CMK (cell line): ENCODE measurements at regions not wholly inside any gene's neighbourhood (a gene's known extent, or its start where the extent isn't known, plus 50 kb on each side); places are given as distances from the start of the nearest gene placed in this dataset.

Experiments
- DNase-seq: peaks from one replicate; pipeline ENCODE4 v3.0.0-alpha.2; 2010; ENCODE audit warnings: low read depth

- DNase-seq: no peak
These were observed 647.7 kb upstream of the WWC1 start for GRCh38 chr5:167643631-167644280.

- DNase-seq: no peak
These were observed 646.8 kb upstream of the WWC1 start for GRCh38 chr5:167644619-167645018.

DNA sequence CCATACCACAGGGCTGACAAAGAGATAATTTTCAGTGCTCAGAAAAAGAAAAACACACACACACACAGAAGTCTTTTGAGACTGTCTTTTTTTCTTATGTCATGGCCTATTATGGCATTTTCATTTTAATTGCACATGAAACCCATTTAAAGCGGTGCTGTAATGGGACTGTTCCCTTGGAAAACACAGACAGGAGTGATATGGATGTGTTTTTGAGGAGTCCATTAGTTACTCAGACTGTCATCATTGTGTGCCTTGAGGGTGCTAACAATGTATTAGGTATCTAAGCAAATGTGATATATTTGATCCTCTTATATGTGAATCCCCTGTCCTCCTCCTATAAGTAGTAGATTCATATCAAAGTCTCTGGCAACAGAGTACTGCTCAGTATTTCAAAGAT is 642.0 kb upstream of the WWC1 start:
- no peak for DNase-seq

- DNase-seq: no peak
These were observed 638.8 kb upstream of the WWC1 start for GRCh38 chr5:167652690-167653089.

DNA sequence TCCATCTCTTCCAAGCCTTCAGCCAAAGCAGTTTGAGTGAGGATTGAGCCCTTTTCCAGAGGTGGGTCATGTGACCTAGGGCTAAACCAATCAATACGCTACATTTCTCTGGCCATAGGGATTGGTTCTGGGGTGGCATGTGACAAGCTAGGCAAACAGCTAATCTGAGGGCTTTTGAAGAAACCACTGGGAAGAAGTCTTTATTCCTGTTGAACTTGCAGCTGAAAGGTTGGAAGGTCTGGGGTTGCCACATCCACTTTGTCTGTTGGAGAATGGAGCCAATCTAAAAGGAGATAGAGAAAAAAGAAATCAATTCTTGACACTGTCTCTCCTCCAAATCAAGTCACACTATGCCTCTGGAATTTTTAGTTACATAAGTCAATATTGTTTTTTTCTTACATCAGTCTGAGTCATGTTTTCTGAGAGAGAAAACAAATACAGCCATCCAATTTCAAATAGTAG is 637.8 kb upstream of the WWC1 start:
- DNase-seq: no peak

DNA sequence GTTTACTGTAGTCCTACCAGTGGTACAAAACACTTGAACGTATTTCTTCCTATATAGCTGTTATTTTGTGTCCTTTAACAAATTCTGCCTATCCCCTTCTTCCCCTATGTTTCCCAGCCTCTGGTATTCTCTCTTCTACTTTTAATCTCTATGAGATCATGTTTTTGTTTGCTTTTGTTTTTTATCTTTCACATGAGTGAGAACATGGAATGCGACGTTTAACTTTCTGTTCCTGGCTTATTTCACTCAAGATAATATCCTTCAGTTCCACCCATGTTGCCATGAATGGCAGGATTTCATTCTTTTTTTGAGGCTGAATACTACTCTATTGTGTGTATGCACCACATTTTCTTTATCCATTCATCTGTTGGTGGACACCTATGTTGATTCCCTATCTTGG is 634.4 kb upstream of the WWC1 start:
- DNase-seq: no peak

DNA sequence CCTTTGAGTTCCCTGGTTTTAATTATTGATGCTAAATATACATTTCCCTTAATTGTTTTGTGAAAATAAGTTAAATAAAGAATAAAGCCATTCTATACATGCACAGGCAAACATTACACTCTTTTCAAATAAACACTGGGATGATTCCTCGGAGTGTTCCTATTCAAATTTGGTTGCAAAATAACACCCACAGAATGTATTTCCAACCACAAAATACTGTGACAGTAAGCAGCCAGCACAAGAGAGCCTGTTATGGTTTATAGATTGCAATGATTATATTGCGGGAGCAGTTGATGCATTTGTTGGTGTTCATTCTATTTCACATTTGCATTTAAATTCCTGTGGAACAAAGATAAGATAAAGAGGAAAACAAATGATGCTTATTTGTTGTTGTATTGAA is 632.6 kb upstream of the WWC1 start:
- DNase-seq: no peak

DNA sequence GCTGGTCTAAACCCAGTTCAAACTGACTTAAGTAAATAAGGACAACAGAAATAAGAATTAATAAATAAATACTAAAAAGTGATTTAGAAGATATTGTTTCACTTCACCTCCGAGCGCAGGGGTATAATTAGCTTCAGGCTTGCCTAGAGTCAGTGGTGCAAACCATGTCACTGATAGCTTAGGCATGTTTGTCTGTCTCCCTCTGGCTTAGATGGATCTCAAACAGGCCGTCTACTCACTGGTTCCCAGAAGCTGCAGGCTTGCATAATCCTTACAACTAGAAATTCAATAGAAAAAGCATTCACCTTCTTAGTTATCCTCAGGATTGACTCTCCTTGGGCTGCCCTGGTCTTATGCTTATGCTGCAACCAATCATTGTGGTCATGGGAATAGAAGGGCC is 629.8 kb upstream of the WWC1 start:
- no peak for DNase-seq

- no peak for DNase-seq
These were observed 627.1 kb upstream of the WWC1 start for GRCh38 chr5:167664222-167664804.

- DNase-seq: no peak
These were observed 625.5 kb upstream of the WWC1 start for GRCh38 chr5:167665841-167666375.

DNA sequence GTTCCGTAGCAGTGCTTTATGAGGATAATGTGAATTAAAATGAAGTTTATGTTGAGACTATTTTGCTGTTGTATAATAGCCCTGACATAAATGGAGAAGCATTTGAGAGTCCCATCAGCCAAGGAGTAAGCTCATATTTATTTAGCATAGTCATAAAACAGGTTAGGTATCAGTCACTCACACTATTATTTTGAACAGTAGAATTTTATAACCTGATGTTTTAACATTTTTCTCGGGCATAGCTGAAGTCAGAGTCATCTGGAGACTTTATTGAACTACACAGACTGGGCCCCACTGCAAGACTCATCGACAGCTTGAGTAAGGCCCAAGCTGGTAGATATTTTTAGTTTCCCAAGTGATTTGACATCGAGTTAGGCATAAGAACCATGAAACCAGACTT is 620.3 kb upstream of the WWC1 start:
- no peak for DNase-seq

GRCh38 chr5:167673942-167674341 is 617.5 kb upstream of the WWC1 start:
- DNase-seq: no peak

GRCh38 chr5:167678481-167678880 is 613.0 kb upstream of the WWC1 start:
- no peak for DNase-seq

DNA sequence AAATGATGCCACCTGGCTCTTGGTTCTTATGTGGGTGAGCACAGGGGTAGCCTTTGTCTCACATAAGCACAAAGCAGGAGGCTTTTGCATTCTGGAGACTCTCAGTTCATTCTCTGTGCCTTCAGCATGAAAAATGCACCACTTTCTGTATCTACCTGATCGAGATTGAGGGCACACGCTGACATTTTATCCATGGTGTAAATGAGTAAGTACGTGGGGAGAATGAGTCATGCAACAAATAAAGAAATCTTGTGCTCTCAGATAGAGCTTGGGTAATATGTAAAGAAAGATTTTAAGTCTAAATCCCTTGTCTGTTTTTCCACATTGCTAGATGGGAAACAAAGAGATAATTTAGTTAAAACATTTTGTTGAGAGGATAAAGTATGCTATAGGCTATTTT is 607.2 kb upstream of the WWC1 start:
- DNase-seq: no peak

GRCh38 chr5:167688341-167689130 is 602.9 kb upstream of the WWC1 start:
- no peak for DNase-seq

DNA sequence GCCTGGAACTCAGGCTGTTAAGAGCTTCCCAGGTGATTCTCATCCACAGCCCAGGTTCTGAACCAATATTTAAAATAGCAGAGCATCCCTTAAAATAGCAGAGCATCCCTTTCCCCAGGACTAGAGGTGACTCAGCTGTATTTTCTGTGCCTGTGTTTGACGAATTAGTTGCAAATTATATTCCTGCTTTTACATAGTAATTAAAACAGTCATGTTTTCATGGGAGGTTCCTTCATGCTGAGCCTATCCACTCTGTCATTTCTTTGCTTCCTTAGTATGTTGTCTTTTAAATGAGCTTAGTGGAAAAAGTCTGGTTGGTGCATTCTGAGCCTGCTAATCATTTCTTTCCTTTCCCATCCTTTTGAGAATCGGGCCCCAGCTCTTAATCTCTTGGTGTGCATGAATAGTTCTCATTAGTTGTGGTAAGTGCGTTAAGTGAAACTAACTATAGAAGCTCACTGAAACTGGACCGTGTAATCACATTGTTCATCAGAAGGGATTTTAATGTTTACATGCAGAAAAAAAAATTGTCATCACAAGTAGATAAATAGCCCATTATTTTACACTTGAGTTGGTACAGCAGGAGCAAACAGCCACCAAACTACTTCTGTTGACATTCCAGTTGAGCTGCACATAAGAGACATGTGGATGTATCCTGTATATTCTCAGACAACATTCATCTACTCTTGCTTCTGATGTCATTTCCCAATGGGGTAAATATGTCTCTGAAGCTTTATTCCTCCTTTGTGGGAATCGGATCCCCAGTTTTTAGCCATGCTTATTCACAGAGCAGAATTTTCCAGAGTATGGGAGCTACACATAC is 596.9 kb upstream of the WWC1 start:
- no peak for DNase-seq

- DNase-seq: no peak
These were observed 594.7 kb upstream of the WWC1 start for GRCh38 chr5:167696558-167697314.

DNA sequence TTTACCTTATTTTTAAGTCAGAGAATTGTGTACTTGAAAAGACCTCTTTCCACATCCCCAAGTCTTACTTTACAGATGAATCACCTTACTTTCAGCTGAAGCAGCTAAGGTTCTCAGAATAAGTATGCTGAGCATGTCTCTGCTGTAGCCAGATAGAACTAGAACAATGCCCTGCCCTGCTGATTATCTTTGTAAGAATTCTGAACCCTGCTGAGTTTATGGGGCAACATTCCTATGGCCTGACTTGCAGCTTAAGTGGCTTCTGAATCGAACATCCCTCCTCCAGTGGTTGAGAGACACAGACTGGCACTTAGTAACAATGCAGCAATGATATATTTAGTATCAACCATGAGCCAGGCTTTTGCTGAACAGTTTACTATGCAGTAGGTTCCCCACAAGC is 592.0 kb upstream of the WWC1 start:
- DNase-seq: no peak

GRCh38 chr5:167701051-167701450 is 590.4 kb upstream of the WWC1 start:
- DNase-seq: no peak

DNA sequence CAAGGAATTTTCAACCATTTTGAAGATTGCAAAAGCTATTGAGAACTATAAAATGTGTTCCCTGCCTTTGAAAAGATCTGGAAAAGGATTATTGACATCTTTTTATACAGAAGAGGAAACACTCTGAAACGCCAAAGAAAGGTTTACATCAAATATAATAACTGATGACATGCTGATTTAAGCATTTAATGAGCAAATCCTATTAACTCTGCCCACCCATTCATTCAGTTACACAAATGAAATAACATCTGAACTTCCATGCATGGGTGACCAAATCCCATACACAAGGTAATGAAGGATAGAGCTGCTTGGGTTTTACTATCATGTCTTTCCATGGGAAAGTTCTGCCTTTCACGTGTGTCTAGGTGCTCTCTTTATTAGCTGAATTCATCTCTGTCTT is 589.4 kb upstream of the WWC1 start:
- DNase-seq: no peak

DNA sequence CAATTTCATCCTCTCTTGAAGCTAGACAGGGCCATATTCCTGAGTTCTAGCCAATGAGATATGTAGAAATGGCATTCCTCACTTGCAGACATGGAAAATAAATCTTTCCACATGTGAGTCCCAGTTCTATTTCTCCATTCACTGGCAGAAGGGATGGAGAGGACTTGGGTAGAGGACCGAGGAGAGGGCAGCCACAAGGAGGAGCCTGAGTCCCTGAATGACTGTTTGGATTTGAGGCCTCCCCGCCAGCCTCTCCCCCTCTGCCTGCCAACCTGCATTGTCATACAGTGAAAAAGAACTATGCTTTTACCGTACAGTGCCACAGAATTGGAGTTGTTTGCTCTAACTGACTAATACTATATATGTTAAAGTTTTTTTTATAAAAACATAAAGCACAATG is 583.0 kb upstream of the WWC1 start:
- DNase-seq: no peak

DNA sequence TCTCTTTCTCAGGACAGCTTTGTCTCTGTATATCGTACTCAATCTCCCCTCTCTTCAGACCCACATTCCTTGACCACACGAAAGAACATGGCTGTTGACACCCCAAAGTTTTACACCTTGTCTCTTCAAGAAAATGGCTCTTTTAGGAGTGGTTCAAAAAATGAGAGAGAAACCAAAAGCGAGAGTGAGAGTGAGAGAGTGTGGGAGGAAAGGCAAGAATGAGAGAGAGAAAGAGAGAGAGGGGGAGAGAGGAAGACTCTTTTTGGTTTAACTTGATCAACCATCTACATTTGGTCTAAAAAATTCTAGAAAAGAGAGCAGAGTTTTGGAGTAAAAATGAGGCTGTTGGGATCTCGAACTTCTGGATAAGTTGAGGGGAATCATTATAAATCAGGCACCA is 581.8 kb upstream of the WWC1 start:
- DNase-seq: no peak
